NCI-H2171 (cell line): ENCODE measurements at regions not wholly inside any gene's neighbourhood (a gene's known extent, or its start where the extent isn't known, plus 50 kb on each side); places are given as distances from the start of the nearest gene placed in this dataset.

Experiments
- DNase-seq: peaks from one replicate; lab custom pipeline; 2025; lab: John Stamatoyannopoulos, UW

DNA sequence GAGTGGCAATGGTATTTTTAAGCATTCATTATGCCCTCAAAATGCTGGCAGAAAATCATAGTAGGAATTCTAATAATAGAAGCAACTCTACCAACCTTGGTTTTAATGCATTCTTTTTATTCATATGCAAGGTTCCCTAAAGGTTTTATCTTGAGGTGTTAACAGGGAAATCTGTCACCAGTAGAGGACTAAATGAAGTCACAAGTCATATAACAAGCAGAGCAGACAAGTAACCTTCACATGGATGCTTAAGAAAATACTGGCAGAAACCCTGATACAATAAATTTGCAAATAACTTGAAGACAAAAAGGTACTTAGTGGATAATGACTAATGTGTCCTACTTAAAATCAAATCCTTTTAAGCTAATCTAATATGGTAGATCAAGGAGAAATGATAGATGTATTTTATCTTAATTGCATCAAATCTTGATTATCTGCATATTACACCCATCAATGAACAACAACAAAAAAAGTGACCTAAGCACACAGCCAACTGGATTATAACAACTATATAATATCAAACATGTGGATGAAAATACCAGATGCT is 73.3 kb downstream of the RFC3 start:
- DNase-seq, result no peak

DNA sequence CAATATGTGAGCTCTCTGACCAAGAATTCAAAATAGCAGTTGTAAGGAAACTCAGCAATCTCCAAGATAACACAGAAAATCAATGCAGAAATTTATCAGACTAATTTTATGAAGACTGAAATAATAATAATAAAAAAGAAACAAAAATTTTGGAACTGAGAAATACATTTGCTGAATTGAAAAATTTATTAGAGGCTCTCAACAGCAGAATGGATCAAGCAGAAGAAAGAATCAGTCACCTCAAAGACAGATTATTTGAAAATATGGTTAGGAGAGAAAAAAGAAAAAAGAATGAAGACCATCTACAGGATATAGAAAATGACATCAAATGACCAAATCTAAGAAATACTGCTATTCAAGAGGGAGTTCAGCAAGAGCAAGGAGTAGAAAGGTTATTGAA is 75.6 kb downstream of the RFC3 start:
- no peak for DNase-seq

- DNase-seq, result no peak
These were observed 86.5 kb downstream of the RFC3 start for GRCh38 chr13:33904431-33904830.

- no peak for DNase-seq
These were observed 90.2 kb downstream of the RFC3 start for GRCh38 chr13:33908116-33908515.

DNA sequence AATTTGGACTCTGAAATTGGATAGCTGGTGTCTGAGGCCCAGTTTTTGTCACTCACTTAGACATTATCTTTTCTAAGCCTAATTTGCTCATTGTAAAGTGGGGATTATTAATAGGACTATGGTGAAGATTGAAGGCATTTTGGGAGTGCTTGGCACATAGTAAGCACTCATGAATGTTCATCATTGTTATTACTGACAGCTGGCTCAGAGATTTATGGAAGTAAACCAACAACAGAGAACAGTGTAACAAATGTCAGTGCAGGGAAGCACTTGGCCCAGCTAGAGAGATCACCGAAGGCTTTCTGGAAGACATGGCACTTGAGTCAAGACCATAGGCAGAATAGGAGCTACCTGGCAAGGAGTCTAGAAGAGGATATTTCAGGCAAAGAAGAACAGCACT is 92.3 kb downstream of the RFC3 start:
- DNase-seq, result no peak

GRCh38 chr13:33911521-33911920 is 93.6 kb downstream of the RFC3 start:
- DNase-seq, result no peak

DNA sequence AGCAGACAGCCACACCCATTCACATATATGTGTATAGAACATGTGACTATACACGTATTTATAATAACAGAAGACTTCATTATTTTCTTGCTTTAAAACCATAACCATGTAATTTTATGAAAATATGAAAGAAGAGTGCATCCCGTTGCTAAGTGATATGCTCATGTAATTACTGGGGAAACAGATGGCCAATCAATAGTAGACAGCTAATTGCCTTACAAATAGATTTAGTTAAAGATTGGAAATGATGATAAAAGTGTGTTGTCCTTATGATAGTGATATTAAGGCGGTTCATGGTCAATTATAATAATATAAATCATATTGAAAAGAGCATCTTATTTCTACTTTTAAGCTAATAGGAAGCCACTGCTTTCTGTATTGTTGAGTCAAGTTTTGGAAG is 95.9 kb downstream of the RFC3 start:
- no peak for DNase-seq

- no peak for DNase-seq
These were observed 99.2 kb downstream of the RFC3 start for GRCh38 chr13:33917190-33917589.

DNA sequence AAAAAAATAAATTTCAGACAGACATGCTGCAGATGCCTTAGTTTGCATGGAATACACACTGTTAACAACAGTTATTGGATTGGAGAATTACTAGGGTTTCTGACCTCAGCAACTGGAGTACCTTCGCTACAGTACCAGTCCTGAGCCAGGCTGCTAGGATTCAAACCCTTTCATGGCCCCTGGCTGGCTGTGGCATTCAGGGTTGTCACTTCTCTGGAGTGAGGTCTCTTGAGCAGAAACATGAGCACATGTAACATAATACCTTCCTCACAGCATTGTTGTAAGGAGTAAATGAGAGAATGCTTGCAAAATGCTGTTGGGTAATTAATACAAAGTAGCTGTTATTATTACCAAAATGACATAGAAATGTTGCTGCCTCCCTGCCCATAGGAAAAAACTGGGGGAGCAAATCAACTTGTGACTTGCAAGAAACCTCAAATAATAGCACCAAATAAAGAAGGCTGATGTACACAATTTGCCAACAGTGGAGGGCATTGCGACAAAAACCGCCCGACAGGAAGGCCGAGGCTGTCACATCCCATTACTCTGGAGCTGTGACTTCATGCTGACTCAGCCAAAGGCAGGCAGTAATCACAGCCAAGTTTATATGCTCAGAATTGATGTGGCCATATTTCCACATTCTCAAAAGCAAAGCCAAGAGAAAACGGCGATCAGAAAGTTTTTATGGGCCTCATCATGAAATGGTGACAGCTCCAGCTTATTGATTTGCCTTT is 100.4 kb downstream of the RFC3 start:
- DNase-seq, result no peak

DNA sequence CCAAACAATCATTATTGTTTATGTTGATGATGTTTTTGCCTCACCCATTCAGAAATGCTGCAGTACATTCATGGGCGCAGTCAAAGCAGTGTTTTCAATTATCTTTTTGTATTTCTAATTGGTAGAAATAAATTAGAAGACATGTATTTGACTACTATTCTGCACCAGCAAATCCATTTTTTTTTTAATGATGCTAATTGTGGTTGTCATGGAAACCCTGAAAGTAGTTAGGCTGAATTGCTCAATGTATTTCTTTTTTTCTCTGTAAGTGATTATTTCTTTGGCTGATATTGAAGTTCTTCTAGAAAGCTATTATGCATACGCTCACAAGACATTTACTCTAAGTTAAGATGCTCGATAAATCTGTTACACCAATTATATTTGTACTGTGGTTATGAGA is 101.2 kb downstream of the RFC3 start:
- DNase-seq, result no peak

GRCh38 chr13:33925563-33925962 is 107.6 kb downstream of the RFC3 start:
- DNase-seq, result no peak

DNA sequence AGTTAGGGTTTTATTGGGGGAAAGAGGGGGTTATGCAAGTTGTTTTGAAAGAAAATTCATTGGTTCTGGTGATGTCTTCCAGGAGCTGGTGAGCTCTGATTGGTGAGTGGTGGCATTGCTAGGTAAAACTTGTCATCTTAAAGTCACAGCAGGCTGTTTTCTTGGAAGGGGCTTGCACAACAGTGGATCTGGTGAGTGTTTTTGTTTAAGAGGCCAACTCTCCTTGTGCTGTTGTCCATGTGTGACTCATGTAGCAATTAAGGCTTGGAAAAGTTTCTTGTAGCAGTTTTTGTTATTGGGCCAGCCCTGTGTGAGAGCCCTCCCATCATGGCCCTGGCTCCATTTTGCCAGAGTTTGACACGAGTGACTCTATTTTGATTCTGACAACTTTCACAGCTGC is 109.4 kb downstream of the RFC3 start:
- DNase-seq, result no peak

- DNase-seq, result no peak
These were observed 113.7 kb downstream of the RFC3 start for GRCh38 chr13:33931397-33932311.

DNA sequence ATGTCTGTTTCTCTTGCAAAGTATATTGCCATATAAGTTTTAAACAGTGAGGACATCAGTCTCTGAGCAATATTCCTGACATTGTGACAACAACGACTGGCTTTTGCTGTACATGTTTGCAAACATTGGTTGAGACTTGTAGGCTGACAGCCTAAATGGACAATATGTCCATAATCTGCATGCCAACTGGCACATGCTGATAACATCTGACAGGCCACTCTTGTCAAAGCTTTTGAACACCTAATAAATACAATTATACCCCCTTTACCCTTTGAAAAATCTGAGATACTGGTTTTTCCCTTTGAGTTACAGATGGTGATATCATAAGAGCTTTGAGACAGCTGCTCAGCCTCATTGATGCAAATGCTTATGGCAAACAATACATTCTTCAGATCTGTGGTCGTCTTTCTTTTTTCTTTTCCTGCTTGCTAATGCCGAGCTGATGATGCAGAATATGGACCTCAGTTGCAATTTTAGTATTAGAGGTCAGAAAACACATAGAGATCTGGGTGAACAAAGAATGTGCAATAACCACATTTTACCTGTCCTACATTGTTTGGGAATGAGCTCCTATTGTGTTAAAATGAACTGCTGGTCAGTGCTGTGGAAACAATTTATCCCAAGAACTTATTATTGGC is 114.9 kb downstream of the RFC3 start:
- DNase-seq, result no peak

- no peak for DNase-seq
These were observed 115.9 kb downstream of the RFC3 start for GRCh38 chr13:33933810-33934209.

DNA sequence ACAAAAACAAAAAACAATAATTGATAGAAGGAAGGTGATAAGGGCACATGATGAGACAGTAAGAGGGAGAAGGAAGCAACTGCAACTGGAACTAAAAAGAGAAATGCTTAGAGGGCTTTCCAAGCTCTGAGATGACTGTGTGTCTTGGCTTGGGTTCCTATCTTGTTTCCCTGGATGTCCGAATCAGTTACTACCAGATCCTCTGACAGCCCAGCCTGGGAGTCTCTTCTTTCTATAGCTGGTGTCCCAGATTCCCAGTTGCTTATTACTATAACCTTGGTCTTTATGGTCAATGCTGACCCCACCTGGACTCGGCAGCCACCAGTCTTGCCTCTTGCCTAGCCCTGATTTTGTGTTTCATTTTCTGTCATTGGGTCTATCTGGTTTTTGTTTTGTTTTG is 116.4 kb downstream of the RFC3 start:
- no peak for DNase-seq

- no peak for DNase-seq
These were observed 117.0 kb downstream of the RFC3 start for GRCh38 chr13:33934951-33935371.

GRCh38 chr13:33935969-33936368 is 118.0 kb downstream of the RFC3 start:
- no peak for DNase-seq

GRCh38 chr13:33937373-33938098 is 119.6 kb downstream of the RFC3 start:
- DNase-seq, result no peak

- no peak for DNase-seq
These were observed 122.3 kb downstream of the RFC3 start for GRCh38 chr13:33940256-33940655.

- DNase-seq, result no peak
These were observed 122.9 kb downstream of the RFC3 start for GRCh38 chr13:33940898-33941297.

DNA sequence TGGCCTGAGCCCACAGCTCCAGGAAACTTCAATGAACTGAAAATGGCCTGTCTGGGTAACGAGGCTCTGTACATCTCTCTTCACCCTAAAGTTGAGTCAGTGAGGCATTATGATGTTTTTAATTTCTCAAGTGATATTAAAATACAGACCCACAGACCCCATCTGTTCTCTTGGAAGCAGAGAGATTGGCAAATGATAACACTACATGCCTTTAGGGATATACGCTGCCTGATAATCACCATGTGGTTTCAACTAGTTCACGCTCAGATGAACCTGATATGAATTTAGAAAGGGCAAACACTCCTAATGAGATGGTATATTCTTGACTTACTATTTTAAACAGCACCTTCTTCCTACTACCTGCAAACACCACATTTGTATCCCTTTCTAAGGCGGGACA is 127.5 kb downstream of the RFC3 start:
- peak; percentile 25 for DNase-seq
